ENCODE measurements at regions not wholly inside any gene's neighbourhood (a gene's known extent, or its start where the extent isn't known, plus 50 kb on each side); places are given as distances from the start of the nearest gene placed in this dataset.

- TF ChIP-seq CTCF (IDR thresholded peaks at IDR 0.05) (no peak), POLR2A (IDR thresholded peaks at IDR 0.05) (no peak)
Observed at GRCh38 chr1:239583536-239583935, 197.2 kb downstream of the CHRM3 start.

Measured in ovary (tissue), 3 donors.